Erythroblast (primary cell): ENCODE measurements at regions not wholly inside any gene's neighbourhood (a gene's known extent, or its start where the extent isn't known, plus 50 kb on each side); places are given as distances from the start of the nearest gene placed in this dataset.

Source experiments
- GATA1 ChIP-seq: IDR thresholded peaks from 2 replicates; pipeline ENCODE4 v1.6.1; 2011; ENCODE audit warnings: low read depth, mild to moderate bottlenecking, control low read depth, low read length, moderate library complexity
- POLR2A ChIP-seq: IDR thresholded peaks from 2 replicates; pipeline ENCODE4 v1.6.1; 2011; ENCODE audit warnings: mild to moderate bottlenecking, low read length

GRCh38 chr6:43999628-44000027 lies 127.6 kb downstream of the MRPL14 start:
- TF ChIP-seq GATA1 (no peak), POLR2A (no peak)
